NB4 (cell line): ENCODE measurements at regions not wholly inside any gene's neighbourhood (a gene's known extent, or its start where the extent isn't known, plus 50 kb on each side); places are given as distances from the start of the nearest gene placed in this dataset.

ENCODE experiments used
- CTCF ChIP-seq: IDR thresholded peaks from one replicate; pipeline ENCODE4 v1.5.1; 2012; ENCODE audit warnings: low read depth, low read length
- MYC ChIP-seq: IDR thresholded peaks from 2 replicates; pipeline ENCODE4 v1.6.1; 2011; ENCODE audit warnings: low read depth, low read length
- POLR2A ChIP-seq: IDR thresholded peaks from 2 replicates; pipeline ENCODE4 v1.6.1; 2011; ENCODE audit warnings: mild to moderate bottlenecking; ENCODE audit not compliant: insufficient read length; ENCODE audit errors: extremely low read depth
- TF ChIP-seq, protein P1 (sequence below): IDR thresholded peaks from 2 replicates; pipeline ENCODE4 v1.6.1; 2011; ENCODE audit warnings: low read depth, low read length

DNA sequence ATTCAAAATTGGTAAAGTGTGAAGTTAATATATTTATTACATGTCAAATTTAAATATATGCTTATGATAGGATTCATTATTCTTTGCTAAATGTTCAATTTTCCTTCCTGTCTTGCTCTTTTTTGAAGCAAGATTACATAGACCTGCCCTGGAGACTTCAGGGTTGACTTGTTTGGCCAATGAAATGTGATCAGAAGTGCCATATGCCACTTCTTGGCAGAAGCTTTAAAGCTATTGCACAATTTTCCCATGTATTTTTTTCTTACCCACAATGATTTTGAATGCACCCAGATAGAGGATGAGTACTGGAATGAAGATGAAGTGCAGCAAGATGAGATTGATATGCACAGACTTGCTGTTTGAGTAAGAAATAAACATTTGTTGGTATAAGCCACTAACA, 406.3 kb upstream of the BCHE start:
- TF ChIP-seq CTCF = no peak
- TF ChIP-seq, protein P1, sequence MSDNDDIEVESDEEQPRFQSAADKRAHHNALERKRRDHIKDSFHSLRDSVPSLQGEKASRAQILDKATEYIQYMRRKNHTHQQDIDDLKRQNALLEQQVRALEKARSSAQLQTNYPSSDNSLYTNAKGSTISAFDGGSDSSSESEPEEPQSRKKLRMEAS = no peak
- TF ChIP-seq POLR2A = no peak
- TF ChIP-seq MYC = no peak
